ENCODE measurements at regions not wholly inside any gene's neighbourhood (a gene's known extent, or its start where the extent isn't known, plus 50 kb on each side); places are given as distances from the start of the nearest gene placed in this dataset.

DNA sequence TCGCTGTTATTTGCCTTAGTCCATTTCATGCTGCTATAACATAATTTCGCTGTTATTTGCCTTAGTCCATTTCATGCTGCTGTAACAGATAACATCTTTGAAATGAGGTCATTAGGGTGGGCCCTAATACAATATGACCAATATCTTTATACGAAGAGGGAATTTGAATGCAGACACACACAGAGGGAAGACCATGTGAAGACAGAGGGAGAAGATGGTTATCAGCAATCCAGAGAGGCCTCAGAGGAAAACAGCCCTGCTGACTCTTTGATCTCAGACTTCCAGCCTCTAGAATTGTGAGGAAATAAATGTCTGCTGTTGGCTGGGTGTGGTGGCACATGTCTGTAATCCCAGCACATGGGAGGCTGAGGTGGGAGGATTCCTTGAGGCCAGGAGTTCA, 404.9 kb downstream of the TYW1 start:
- TF ChIP-seq, protein P1, sequence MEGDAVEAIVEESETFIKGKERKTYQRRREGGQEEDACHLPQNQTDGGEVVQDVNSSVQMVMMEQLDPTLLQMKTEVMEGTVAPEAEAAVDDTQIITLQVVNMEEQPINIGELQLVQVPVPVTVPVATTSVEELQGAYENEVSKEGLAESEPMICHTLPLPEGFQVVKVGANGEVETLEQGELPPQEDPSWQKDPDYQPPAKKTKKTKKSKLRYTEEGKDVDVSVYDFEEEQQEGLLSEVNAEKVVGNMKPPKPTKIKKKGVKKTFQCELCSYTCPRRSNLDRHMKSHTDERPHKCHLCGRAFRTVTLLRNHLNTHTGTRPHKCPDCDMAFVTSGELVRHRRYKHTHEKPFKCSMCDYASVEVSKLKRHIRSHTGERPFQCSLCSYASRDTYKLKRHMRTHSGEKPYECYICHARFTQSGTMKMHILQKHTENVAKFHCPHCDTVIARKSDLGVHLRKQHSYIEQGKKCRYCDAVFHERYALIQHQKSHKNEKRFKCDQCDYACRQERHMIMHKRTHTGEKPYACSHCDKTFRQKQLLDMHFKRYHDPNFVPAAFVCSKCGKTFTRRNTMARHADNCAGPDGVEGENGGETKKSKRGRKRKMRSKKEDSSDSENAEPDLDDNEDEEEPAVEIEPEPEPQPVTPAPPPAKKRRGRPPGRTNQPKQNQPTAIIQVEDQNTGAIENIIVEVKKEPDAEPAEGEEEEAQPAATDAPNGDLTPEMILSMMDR (IDR thresholded peaks at IDR 0.05): no peak
- no peak for TF ChIP-seq POLR2A (IDR thresholded peaks at IDR 0.05)
